ENCODE measurements at regions not wholly inside any gene's neighbourhood (a gene's known extent, or its start where the extent isn't known, plus 50 kb on each side); places are given as distances from the start of the nearest gene placed in this dataset.
"Not testable (repeated sequence)": the region's sequence is repeated elsewhere in the genome, so short reads cannot be mapped to it uniquely, and the experiment has no call there.

GRCh38 chr6:147676495-147677199, 168.2 kb downstream of the SAMD5 start:
- Histone ChIP-seq H3K4me2 (ENCODE audit: low read depth, low read length, poor library complexity, severe bottlenecking) (no peak overlapping the region), H3K4me3 (ENCODE audit: low read length) (no peak overlapping the region), H3K4me1 (ENCODE audit: low read length) (no peaks in the 10 kb centered on the region), H3K9me2 (replicated peaks; ENCODE audit: insufficient read depth, low read length) (no peaks in the 10 kb centered on the region), H2AFZ (ENCODE audit: low read length) (no peak overlapping the region), H4K20me1 (ENCODE audit: insufficient read depth, low read depth, low read length) (no peaks in the 10 kb centered on the region), H3K9me3 (ENCODE audit: low read length) (no peaks in the 10 kb centered on the region), H3K9ac (ENCODE audit: low read length) (no peak overlapping the region), H3K79me2 (ENCODE audit: low read length) (no peaks in the 10 kb centered on the region), H3K36me3 (ENCODE audit: insufficient read depth, low read length) (no peaks in the 10 kb centered on the region), H3K27me3 (ENCODE audit: low read length) (no peaks in the 10 kb centered on the region), H3K27ac (ENCODE audit: low read length) (no peak overlapping the region)
- DNase-seq: no peak

- no peak overlapping the region for H3K27ac ChIP-seq (ENCODE audit: low read length)
- H3K4me1 ChIP-seq (ENCODE audit: low read length): no peaks in the 10 kb centered on the region
- no peak overlapping the region for H3K4me3 ChIP-seq (ENCODE audit: low read length)
- H3K4me2 ChIP-seq (ENCODE audit: low read depth, low read length, poor library complexity, severe bottlenecking): no peak overlapping the region
- H3K9ac ChIP-seq (ENCODE audit: low read length): no peak overlapping the region
- H3K27me3 ChIP-seq (ENCODE audit: low read length): no peaks in the 10 kb centered on the region
- H2AFZ ChIP-seq (ENCODE audit: low read length): no peak overlapping the region
- H3K36me3 ChIP-seq (ENCODE audit: insufficient read depth, low read length): no peaks in the 10 kb centered on the region
- H4K20me1 ChIP-seq (ENCODE audit: insufficient read depth, low read depth, low read length): no peaks in the 10 kb centered on the region
- no peak for DNase-seq
- no peaks in the 10 kb centered on the region for H3K9me3 ChIP-seq (ENCODE audit: low read length)
- H3K9me2 ChIP-seq (replicated peaks; ENCODE audit: insufficient read depth, low read length): no peaks in the 10 kb centered on the region
- no peaks in the 10 kb centered on the region for H3K79me2 ChIP-seq (ENCODE audit: low read length)
These were observed 169.2 kb downstream of the SAMD5 start for GRCh38 chr6:147677647-147678046.

DNA sequence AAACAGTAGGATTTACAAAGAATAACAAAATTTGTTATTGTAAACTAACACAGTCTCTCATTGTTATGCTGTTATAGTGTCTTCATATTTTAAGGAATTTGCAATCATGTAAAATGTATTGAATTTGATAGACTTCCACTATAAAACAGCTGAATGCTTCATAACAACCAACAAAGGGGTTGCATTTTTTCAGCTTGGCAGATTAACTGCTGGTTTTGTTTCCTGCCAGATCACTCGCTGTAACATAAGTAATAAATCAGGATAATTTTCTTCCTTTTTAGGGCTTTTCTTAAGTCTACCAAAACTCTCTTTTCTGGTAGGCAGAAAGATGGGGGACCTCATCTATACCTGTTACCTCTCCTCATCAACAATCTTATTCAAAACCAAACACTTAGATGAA, 169.8 kb downstream of the SAMD5 start:
- Histone ChIP-seq H3K27ac (ENCODE audit: low read length) (no peak overlapping the region), H3K9me2 (replicated peaks; ENCODE audit: insufficient read depth, low read length) (no peaks in the 10 kb centered on the region), H3K4me2 (ENCODE audit: low read depth, low read length, poor library complexity, severe bottlenecking) (no peak overlapping the region), H3K9me3 (ENCODE audit: low read length) (no peaks in the 10 kb centered on the region), H3K79me2 (ENCODE audit: low read length) (no peaks in the 10 kb centered on the region), H4K20me1 (ENCODE audit: insufficient read depth, low read depth, low read length) (no peaks in the 10 kb centered on the region), H3K36me3 (ENCODE audit: insufficient read depth, low read length) (no peaks in the 10 kb centered on the region), H3K27me3 (ENCODE audit: low read length) (no peaks in the 10 kb centered on the region), H3K4me3 (ENCODE audit: low read length) (no peak overlapping the region), H2AFZ (ENCODE audit: low read length) (no peak overlapping the region), H3K4me1 (ENCODE audit: low read length) (no peaks in the 10 kb centered on the region), H3K9ac (ENCODE audit: low read length) (no peak overlapping the region)
- no peak for DNase-seq

DNA sequence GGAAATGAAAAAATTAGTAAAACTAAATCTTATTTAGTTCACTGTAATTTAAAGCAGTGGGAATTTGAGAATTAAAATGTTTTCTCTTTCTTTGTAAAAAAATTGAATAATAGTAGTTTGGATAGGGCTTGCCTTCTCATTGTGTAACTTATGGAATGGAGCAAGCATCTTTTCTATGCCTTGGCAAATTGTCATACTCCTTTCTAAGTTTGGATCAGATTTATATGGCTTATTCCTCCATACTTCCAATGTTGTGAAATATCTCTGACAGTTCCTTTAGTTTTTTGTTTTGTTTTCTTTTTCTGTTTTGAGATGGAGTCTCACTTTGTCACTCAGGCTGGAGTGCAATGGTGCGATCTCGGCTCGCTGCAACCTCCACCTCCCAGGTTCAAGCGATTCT, 176.4 kb downstream of the SAMD5 start:
- Histone ChIP-seq H3K9me2 (replicated peaks; ENCODE audit: insufficient read depth, low read length) (no peaks in the 10 kb centered on the region), H3K4me2 (ENCODE audit: low read depth, low read length, poor library complexity, severe bottlenecking) (no peak overlapping the region), H3K27me3 (ENCODE audit: low read length) (no peaks in the 10 kb centered on the region), H3K27ac (ENCODE audit: low read length) (no peak overlapping the region), H3K4me3 (ENCODE audit: low read length) (no peak overlapping the region), H2AFZ (ENCODE audit: low read length) (no peak overlapping the region), H3K9me3 (ENCODE audit: low read length) (no peaks in the 10 kb centered on the region), H3K4me1 (ENCODE audit: low read length) (no peaks in the 10 kb centered on the region), H3K9ac (ENCODE audit: low read length) (no peak overlapping the region), H4K20me1 (ENCODE audit: insufficient read depth, low read depth, low read length) (no peaks in the 10 kb centered on the region), H3K79me2 (ENCODE audit: low read length) (no peaks in the 10 kb centered on the region), H3K36me3 (ENCODE audit: insufficient read depth, low read length) (no peaks in the 10 kb centered on the region)
- DNase-seq: no peak

DNA sequence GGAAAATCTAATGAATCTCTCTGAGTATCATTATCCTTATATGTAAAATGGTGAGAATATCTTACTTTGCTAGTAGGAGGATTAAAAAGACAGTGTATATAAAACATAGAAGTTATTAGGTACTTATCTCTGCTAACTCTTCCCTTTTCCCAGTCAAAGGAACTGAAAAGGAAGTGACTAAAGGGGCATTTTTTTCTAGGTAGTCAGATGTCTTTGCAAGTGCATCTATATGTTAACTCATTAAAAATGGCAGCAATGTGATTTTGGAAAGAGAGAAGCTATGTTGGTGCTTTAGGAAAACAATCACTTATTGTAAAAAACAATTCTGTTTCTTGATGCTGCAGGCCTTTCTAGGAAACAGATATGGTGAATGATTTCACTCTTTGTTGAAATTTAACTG, 180.9 kb downstream of the SAMD5 start:
- H3K9me2 ChIP-seq (replicated peaks; ENCODE audit: insufficient read depth, low read length): no peaks in the 10 kb centered on the region
- H3K36me3 ChIP-seq (ENCODE audit: insufficient read depth, low read length): no peaks in the 10 kb centered on the region
- DNase-seq: no peak
- H3K27me3 ChIP-seq (ENCODE audit: low read length): no peaks in the 10 kb centered on the region
- H3K79me2 ChIP-seq (ENCODE audit: low read length): no peaks in the 10 kb centered on the region
- no peaks in the 10 kb centered on the region for H4K20me1 ChIP-seq (ENCODE audit: insufficient read depth, low read depth, low read length)
- no peak overlapping the region for H3K27ac ChIP-seq (ENCODE audit: low read length)
- no peaks in the 10 kb centered on the region for H3K4me1 ChIP-seq (ENCODE audit: low read length)
- H3K4me2 ChIP-seq (ENCODE audit: low read depth, low read length, poor library complexity, severe bottlenecking): no peak overlapping the region
- H2AFZ ChIP-seq (ENCODE audit: low read length): no peak overlapping the region
- no peak overlapping the region for H3K9ac ChIP-seq (ENCODE audit: low read length)
- no peaks in the 10 kb centered on the region for H3K9me3 ChIP-seq (ENCODE audit: low read length)
- H3K4me3 ChIP-seq (ENCODE audit: low read length): no peak overlapping the region

GRCh38 chr6:147691446-147691845, 183.0 kb downstream of the SAMD5 start:
- no peaks in the 10 kb centered on the region for H3K4me1 ChIP-seq (ENCODE audit: low read length)
- H3K9me3 ChIP-seq (ENCODE audit: low read length): no peaks in the 10 kb centered on the region
- no peaks in the 10 kb centered on the region for H3K36me3 ChIP-seq (ENCODE audit: insufficient read depth, low read length)
- no peak overlapping the region for H3K4me3 ChIP-seq (ENCODE audit: low read length)
- H3K9me2 ChIP-seq (replicated peaks; ENCODE audit: insufficient read depth, low read length): no peaks in the 10 kb centered on the region
- no peaks in the 10 kb centered on the region for H4K20me1 ChIP-seq (ENCODE audit: insufficient read depth, low read depth, low read length)
- no peak overlapping the region for H3K9ac ChIP-seq (ENCODE audit: low read length)
- H3K27me3 ChIP-seq (ENCODE audit: low read length): no peaks in the 10 kb centered on the region
- H3K79me2 ChIP-seq (ENCODE audit: low read length): no peaks in the 10 kb centered on the region
- no peak overlapping the region for H3K4me2 ChIP-seq (ENCODE audit: low read depth, low read length, poor library complexity, severe bottlenecking)
- no peak overlapping the region for H2AFZ ChIP-seq (ENCODE audit: low read length)
- H3K27ac ChIP-seq (ENCODE audit: low read length): no peak overlapping the region
- DNase-seq: no peak

GRCh38 chr6:147693181-147693580, 184.7 kb downstream of the SAMD5 start:
- Histone ChIP-seq H3K27me3 (ENCODE audit: low read length) (no peaks in the 10 kb centered on the region), H3K4me1 (ENCODE audit: low read length) (no peaks in the 10 kb centered on the region), H3K9me2 (replicated peaks; ENCODE audit: insufficient read depth, low read length) (no peaks in the 10 kb centered on the region), H3K79me2 (ENCODE audit: low read length) (no peaks in the 10 kb centered on the region), H3K4me3 (ENCODE audit: low read length) (no peak overlapping the region), H4K20me1 (ENCODE audit: insufficient read depth, low read depth, low read length) (no peaks in the 10 kb centered on the region), H3K36me3 (ENCODE audit: insufficient read depth, low read length) (no peaks in the 10 kb centered on the region), H2AFZ (ENCODE audit: low read length) (no peak overlapping the region), H3K9ac (ENCODE audit: low read length) (no peak overlapping the region), H3K9me3 (ENCODE audit: low read length) (no peaks in the 10 kb centered on the region), H3K4me2 (ENCODE audit: low read depth, low read length, poor library complexity, severe bottlenecking) (no peak overlapping the region), H3K27ac (ENCODE audit: low read length) (no peak overlapping the region)
- no peak for DNase-seq

GRCh38 chr6:147694556-147694955, 186.1 kb downstream of the SAMD5 start:
- H3K36me3 ChIP-seq (ENCODE audit: insufficient read depth, low read length); H3K79me2 ChIP-seq (ENCODE audit: low read length); H4K20me1 ChIP-seq (ENCODE audit: insufficient read depth, low read depth, low read length); H3K4me2 ChIP-seq (ENCODE audit: low read depth, low read length, poor library complexity, severe bottlenecking); H3K9ac ChIP-seq (ENCODE audit: low read length); H3K27me3 ChIP-seq (ENCODE audit: low read length); H3K4me1 ChIP-seq (ENCODE audit: low read length); DNase-seq; H3K9me2 ChIP-seq (replicated peaks; ENCODE audit: insufficient read depth, low read length); H3K4me3 ChIP-seq (ENCODE audit: low read length); H3K9me3 ChIP-seq (ENCODE audit: low read length); H2AFZ ChIP-seq (ENCODE audit: low read length); H3K27ac ChIP-seq (ENCODE audit: low read length): not testable (repeated sequence)

DNA sequence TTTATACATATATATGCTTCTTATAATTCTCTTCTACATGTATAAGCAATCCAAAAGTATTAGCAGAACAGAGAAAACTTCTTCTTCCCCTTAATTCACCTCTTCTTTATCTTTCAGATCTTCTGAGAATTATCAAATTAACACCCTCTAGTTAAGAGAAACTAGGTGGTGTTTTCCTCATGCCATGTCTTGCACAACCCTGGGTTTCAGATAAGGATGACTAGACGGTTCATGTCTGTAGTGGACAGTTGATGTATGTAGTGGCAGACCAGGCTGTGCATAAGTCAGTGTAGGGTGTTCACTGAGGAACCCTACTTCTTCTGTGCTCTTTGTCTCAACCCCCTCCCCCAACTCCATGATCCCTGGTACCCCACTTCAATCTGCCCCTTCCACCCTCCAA, 187.3 kb downstream of the SAMD5 start:
- no peaks in the 10 kb centered on the region for H3K79me2 ChIP-seq (ENCODE audit: low read length)

More for the DNA sequence above, 187.3 kb downstream of the SAMD5 start:
- no peaks in the 10 kb centered on the region for H3K9me3 ChIP-seq (ENCODE audit: low read length)
- H3K9me2 ChIP-seq (replicated peaks; ENCODE audit: insufficient read depth, low read length): no peaks in the 10 kb centered on the region
- no peaks in the 10 kb centered on the region for H4K20me1 ChIP-seq (ENCODE audit: insufficient read depth, low read depth, low read length)
- H3K4me1 ChIP-seq (ENCODE audit: low read length): no peaks in the 10 kb centered on the region
- no peaks in the 10 kb centered on the region for H3K27me3 ChIP-seq (ENCODE audit: low read length)
- H2AFZ ChIP-seq (ENCODE audit: low read length): no peak overlapping the region
- DNase-seq: no peak
- no peak overlapping the region for H3K9ac ChIP-seq (ENCODE audit: low read length)
- no peak overlapping the region for H3K4me2 ChIP-seq (ENCODE audit: low read depth, low read length, poor library complexity, severe bottlenecking)
- H3K4me3 ChIP-seq (ENCODE audit: low read length): no peak overlapping the region
- H3K36me3 ChIP-seq (ENCODE audit: insufficient read depth, low read length): no peaks in the 10 kb centered on the region
- no peak overlapping the region for H3K27ac ChIP-seq (ENCODE audit: low read length)
